ENCODE measurements at regions not wholly inside any gene's neighbourhood (a gene's known extent, or its start where the extent isn't known, plus 50 kb on each side); places are given as distances from the start of the nearest gene placed in this dataset.
"Not testable (repeated sequence)": the region's sequence is repeated elsewhere in the genome, so short reads cannot be mapped to it uniquely, and the experiment has no call there.

DNA sequence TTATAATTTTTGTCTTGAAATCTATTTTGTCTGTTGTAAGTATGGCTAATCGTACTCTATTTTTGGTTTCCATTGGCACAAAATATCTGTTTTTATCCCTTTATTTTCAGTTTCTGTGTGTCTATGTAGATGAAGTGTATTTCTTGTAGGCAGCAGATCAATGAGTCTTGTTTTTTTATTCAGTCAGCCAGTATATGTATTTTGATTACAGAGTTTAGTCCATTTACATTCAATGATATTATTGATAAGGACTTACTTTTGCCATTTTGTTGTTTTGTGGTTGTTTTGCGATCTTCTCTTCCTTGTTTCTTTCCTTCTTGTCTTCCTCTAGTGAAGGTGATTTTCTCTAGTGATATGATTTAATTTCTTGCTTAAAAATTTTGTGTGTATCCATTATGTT lies 336.3 kb upstream of the SPRY2 start:
- H3K4me3 ChIP-seq (ENCODE audit: low read depth, low read length), result no peak overlapping the region
- in situ Hi-C loops (cut with HindIII; ENCODE audit: low pct_ligation_motif_present, low sequenced_read_pairs), result no loop called here
- TF ChIP-seq, protein P1, sequence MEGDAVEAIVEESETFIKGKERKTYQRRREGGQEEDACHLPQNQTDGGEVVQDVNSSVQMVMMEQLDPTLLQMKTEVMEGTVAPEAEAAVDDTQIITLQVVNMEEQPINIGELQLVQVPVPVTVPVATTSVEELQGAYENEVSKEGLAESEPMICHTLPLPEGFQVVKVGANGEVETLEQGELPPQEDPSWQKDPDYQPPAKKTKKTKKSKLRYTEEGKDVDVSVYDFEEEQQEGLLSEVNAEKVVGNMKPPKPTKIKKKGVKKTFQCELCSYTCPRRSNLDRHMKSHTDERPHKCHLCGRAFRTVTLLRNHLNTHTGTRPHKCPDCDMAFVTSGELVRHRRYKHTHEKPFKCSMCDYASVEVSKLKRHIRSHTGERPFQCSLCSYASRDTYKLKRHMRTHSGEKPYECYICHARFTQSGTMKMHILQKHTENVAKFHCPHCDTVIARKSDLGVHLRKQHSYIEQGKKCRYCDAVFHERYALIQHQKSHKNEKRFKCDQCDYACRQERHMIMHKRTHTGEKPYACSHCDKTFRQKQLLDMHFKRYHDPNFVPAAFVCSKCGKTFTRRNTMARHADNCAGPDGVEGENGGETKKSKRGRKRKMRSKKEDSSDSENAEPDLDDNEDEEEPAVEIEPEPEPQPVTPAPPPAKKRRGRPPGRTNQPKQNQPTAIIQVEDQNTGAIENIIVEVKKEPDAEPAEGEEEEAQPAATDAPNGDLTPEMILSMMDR (IDR thresholded peaks at IDR 0.05; ENCODE audit: low read depth, low read length, missing control alignments), result no peak
- no peak for DNase-seq
- H3K36me3 ChIP-seq (replicated peaks), result no peaks in the 10 kb centered on the region
- H3K27me3 ChIP-seq (replicated peaks), result no peaks in the 10 kb centered on the region
- no peak overlapping the region for H3K27ac ChIP-seq

DNA sequence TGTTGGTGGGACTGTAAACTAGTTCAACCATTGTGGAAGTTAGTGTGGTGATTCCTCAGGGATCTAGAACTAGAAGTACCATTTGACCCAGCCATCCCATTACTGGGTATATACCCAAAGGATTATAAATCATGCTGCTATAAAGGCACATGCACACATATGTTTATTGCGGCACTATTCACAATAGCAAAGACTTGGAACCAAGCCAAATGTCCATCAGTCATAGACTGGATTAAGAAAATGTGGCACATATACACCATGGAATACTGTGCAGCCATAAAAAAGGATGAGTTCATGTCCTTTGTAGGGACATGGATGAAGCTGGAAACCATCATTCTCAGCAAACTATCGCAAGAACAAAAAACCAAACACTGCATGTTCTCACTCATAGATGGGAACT lies 334.5 kb upstream of the SPRY2 start:
- H3K36me3 ChIP-seq (replicated peaks); in situ Hi-C loops (cut with HindIII; ENCODE audit: low pct_ligation_motif_present, low sequenced_read_pairs); H3K27me3 ChIP-seq (replicated peaks); H3K27ac ChIP-seq; DNase-seq; H3K4me3 ChIP-seq (ENCODE audit: low read depth, low read length): not testable (repeated sequence)

DNA sequence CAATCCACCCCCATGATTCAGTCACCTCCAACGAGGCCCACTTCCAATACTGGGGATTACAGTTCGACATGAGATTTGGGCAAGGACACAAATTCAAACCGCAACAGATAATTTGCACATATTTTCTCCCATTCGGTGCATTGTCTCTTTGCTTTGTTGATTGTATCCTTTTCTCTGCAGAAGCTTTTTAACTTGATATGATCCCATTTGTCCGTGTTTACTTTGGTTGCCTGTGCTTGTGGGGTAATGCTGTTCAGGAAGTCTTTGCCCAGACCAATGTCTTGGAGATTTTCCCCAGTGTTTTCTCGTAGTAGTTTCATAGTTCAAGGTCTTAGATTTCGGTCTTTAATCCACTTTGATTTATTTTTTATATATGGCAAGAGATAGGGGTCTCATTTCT lies 330.8 kb upstream of the SPRY2 start:
- in situ Hi-C loops (cut with HindIII; ENCODE audit: low pct_ligation_motif_present, low sequenced_read_pairs), result no loop called here
- H3K27me3 ChIP-seq (replicated peaks), result no peaks in the 10 kb centered on the region
- TF ChIP-seq, protein P1 (IDR thresholded peaks at IDR 0.05; ENCODE audit: low read depth, low read length, missing control alignments), result no peak

DNA sequence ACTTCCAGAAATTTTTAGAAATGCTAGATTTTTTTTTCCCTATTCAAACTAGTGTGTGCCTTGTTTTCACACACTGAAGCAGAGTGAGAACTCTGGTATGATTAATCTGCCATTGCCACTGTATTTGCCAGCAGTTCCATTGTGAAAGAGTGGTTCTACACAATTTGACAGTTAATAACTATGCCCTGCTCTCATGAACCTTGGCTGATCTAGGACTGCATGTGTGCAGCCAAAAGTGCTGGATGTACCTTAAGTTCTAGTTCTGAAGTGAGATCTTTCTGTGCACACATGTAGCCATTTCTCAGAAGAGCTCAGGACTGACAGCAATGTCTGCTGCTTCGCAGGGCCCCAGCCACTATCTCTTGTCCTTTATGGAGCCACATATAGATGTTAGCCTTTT lies 328.2 kb upstream of the SPRY2 start:
- Histone ChIP-seq H3K4me3 (ENCODE audit: low read depth, low read length) (no peak overlapping the region), H3K36me3 (replicated peaks) (no peaks in the 10 kb centered on the region), H3K27ac (no peak overlapping the region), H3K27me3 (replicated peaks) (no peaks in the 10 kb centered on the region)
- in situ Hi-C loops (cut with HindIII; ENCODE audit: low pct_ligation_motif_present, low sequenced_read_pairs), result no loop called here
- no peak for DNase-seq
- TF ChIP-seq, protein P1 (IDR thresholded peaks at IDR 0.05; ENCODE audit: low read depth, low read length, missing control alignments), result no peak

More for the DNA sequence above, 330.8 kb upstream of the SPRY2 start:
- Histone ChIP-seq H3K36me3 (replicated peaks) (no peaks in the 10 kb centered on the region), H3K27ac (no peak overlapping the region), H3K4me3 (ENCODE audit: low read depth, low read length) (no peak overlapping the region)
- DNase-seq, result no peak

DNA sequence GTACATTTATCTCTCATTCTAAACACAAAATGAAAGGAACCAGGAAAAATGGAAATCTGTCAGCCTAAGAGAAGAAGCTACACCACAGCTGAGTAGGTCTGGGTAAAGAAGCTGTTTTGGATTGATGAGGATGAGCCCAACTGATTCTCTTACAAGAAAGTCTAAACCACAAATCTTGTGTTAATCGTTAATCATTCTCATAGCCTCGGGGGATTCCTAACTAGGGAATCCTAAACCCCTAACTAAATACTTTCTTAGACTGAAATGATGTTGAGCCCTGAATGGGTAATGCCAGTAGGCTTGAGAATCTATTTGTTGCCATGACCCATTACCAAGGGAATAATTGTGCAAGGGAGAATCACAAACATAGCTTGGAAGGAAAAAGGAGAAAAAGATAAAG lies 327.5 kb upstream of the SPRY2 start:
- Histone ChIP-seq H3K4me3 (ENCODE audit: low read depth, low read length) (no peak overlapping the region), H3K27me3 (replicated peaks) (no peaks in the 10 kb centered on the region), H3K27ac (no peak overlapping the region), H3K36me3 (replicated peaks) (no peaks in the 10 kb centered on the region)
- TF ChIP-seq, protein P1 (IDR thresholded peaks at IDR 0.05; ENCODE audit: low read depth, low read length, missing control alignments), result no peak
- no peak for DNase-seq
- in situ Hi-C loops (cut with HindIII; ENCODE audit: low pct_ligation_motif_present, low sequenced_read_pairs), result no loop called here

DNA sequence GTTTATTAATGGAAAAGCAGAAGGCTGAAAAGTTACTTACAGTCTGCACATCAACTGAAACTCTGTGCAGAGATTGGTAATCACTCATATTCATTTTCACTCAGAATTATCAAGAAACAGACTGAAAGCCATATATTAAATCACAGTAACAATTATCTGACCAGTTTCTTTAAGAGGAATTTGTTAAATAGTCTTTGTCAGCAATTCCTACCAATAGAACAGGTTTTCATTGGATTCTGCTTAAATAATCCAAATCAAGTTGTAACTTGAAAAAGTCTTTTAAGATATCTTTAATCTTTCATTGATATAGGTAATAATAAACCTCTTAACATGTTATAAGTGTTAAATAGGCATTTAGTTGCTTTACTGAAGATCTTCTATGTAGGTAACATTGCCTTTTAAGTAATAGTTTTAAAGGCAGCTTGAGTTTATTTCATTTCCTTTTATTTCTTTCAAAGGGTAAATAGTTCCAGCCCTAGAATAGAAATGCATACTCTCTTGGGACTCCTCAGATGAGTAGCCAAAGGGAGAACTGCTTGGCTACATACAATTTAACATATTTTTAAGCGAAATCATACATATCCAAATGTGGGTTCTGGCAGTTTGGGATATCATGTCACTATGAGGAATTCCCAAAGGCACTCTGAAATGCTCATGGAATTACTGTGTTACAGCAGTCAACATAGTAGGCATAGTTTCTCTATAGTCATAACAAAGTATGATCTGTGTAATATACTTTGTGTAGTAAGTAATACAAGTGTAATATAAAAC lies 326.0 kb upstream of the SPRY2 start:
- TF ChIP-seq, protein P1 (IDR thresholded peaks at IDR 0.05; ENCODE audit: low read depth, low read length, missing control alignments), result no peak
- Histone ChIP-seq H3K27me3 (replicated peaks) (no peaks in the 10 kb centered on the region), H3K4me3 (ENCODE audit: low read depth, low read length) (no peak overlapping the region), H3K27ac (no peak overlapping the region), H3K36me3 (replicated peaks) (no peaks in the 10 kb centered on the region)
- peak; percentile 45 for DNase-seq
- in situ Hi-C loops (cut with HindIII; ENCODE audit: low pct_ligation_motif_present, low sequenced_read_pairs), result no loop called here
